ENCODE measurements at regions not wholly inside any gene's neighbourhood (a gene's known extent, or its start where the extent isn't known, plus 50 kb on each side); places are given as distances from the start of the nearest gene placed in this dataset.

- Mint-ChIP-seq H3K4me3 (no peak overlapping the region), H3K9me3 (peaks cover 0 to 26% (median 9%) of the 10 kb centered on the region in 7 donors), H3K27ac (no peak overlapping the region), H3K36me3 (no peaks in the 10 kb centered on the region), H3K27me3 (no peaks in the 10 kb centered on the region), H3K4me1 (no peaks in the 10 kb centered on the region)
- ATAC-seq (ENCODE audit: low read depth in 2 of 2) (no peak), DNase-seq (no peak)
Observed at GRCh38 chr12:115341442-115341841, 657.5 kb upstream of the TBX3 start.

- Mint-ChIP-seq H3K27me3 (peaks cover 0 to 4% (median 0%) of the 10 kb centered on the region in 3 donors), H3K4me1 (no peaks in the 10 kb centered on the region), H3K4me3 (no peak overlapping the region), H3K9me3 (peaks cover 0 to 26% (median 7%) of the 10 kb centered on the region in 7 donors), H3K27ac (no peak overlapping the region), H3K36me3 (no peaks in the 10 kb centered on the region)
- no peak for DNase-seq
- no peak for ATAC-seq (ENCODE audit: low read depth in 2 of 2)
Observed at GRCh38 chr12:115338566-115339294, 654.8 kb upstream of the TBX3 start.

- DNase-seq: no peak
Observed at GRCh38 chr12:115337693-115338543, 653.9 kb upstream of the TBX3 start.

GRCh38 chr12:115336506-115336905 is 652.5 kb upstream of the TBX3 start:
- H3K27me3 Mint-ChIP-seq: peaks cover 0 to 7% (median 0%) of the 10 kb centered on the region in 3 donors
- DNase-seq: no peak
- no peaks in the 10 kb centered on the region for H3K36me3 Mint-ChIP-seq
- ATAC-seq (ENCODE audit: low read depth in 2 of 2): no peak
- H3K4me1 Mint-ChIP-seq: no peaks in the 10 kb centered on the region
- no peak overlapping the region for H3K27ac Mint-ChIP-seq
- H3K4me3 Mint-ChIP-seq: no peak overlapping the region
- H3K9me3 Mint-ChIP-seq: peaks cover 0 to 8% (median 5%) of the 10 kb centered on the region in 7 donors

More at GRCh38 chr12:115337693-115338543, 653.9 kb upstream of the TBX3 start:
- Mint-ChIP-seq H3K27ac (no peak overlapping the region), H3K36me3 (no peaks in the 10 kb centered on the region), H3K27me3 (peaks cover 0 to 7% (median 0%) of the 10 kb centered on the region in 3 donors), H3K9me3 (peaks cover 0 to 21% (median 6%) of the 10 kb centered on the region in 7 donors), H3K4me1 (no peaks in the 10 kb centered on the region), H3K4me3 (no peak overlapping the region)
- ATAC-seq (ENCODE audit: low read depth in 2 of 2): no peak

- no peak for ATAC-seq (ENCODE audit: low read depth in 2 of 2)
- H3K9me3 Mint-ChIP-seq: peaks cover 0 to 4% (median 1%) of the 10 kb centered on the region in 7 donors
- no peak overlapping the region for H3K27ac Mint-ChIP-seq
- no peaks in the 10 kb centered on the region for H3K4me1 Mint-ChIP-seq
- DNase-seq: no peak
- no peaks in the 10 kb centered on the region for H3K36me3 Mint-ChIP-seq
- H3K27me3 Mint-ChIP-seq: peaks cover 0 to 7% (median 0%) of the 10 kb centered on the region in 3 donors
- H3K4me3 Mint-ChIP-seq: no peak overlapping the region
Observed at GRCh38 chr12:115335594-115335993, 651.6 kb upstream of the TBX3 start.

- no peaks in the 10 kb centered on the region for H3K4me1 Mint-ChIP-seq
- H3K27me3 Mint-ChIP-seq: peaks cover 0 to 7% (median 0%) of the 10 kb centered on the region in 3 donors
- peaks cover 0 to 3% (median 1%) of the 10 kb centered on the region in 7 donors for H3K9me3 Mint-ChIP-seq
- H3K4me3 Mint-ChIP-seq: no peak overlapping the region
- H3K27ac Mint-ChIP-seq: no peak overlapping the region
- no peaks in the 10 kb centered on the region for H3K36me3 Mint-ChIP-seq
- ATAC-seq (ENCODE audit: low read depth in 2 of 2): no peak
- no peak for DNase-seq
Observed at GRCh38 chr12:115335048-115335447, 651.1 kb upstream of the TBX3 start.

- H3K9me3 Mint-ChIP-seq: peaks cover 0 to 6% (median 1%) of the 10 kb centered on the region in 7 donors
- DNase-seq: no peak
- H3K27ac Mint-ChIP-seq: no peak overlapping the region
- peaks cover 0 to 7% (median 0%) of the 10 kb centered on the region in 3 donors for H3K27me3 Mint-ChIP-seq
- no peaks in the 10 kb centered on the region for H3K4me1 Mint-ChIP-seq
- no peak overlapping the region for H3K4me3 Mint-ChIP-seq
- ATAC-seq (ENCODE audit: low read depth in 2 of 2): no peak
- no peaks in the 10 kb centered on the region for H3K36me3 Mint-ChIP-seq
Observed at GRCh38 chr12:115332945-115333344, 649.0 kb upstream of the TBX3 start.

- no peak for ATAC-seq (ENCODE audit: low read depth in 2 of 2)
- H3K4me3 Mint-ChIP-seq: no peak overlapping the region
Observed at GRCh38 chr12:115325858-115326257, 641.9 kb upstream of the TBX3 start.

GRCh38 chr12:115324949-115325593 is 641.1 kb upstream of the TBX3 start:
- ATAC-seq (ENCODE audit: low read depth in 2 of 2) (no peak), DNase-seq (no peak)
- H3K36me3 Mint-ChIP-seq: peaks cover 0 to 8% of the 10 kb centered on the region in 2 donors

More at GRCh38 chr12:115325858-115326257, 641.9 kb upstream of the TBX3 start:
- peaks cover 0 to 4% (median 0%) of the 10 kb centered on the region in 3 donors for H3K27me3 Mint-ChIP-seq
- H3K27ac Mint-ChIP-seq: no peak overlapping the region
- peaks cover 0 to 8% of the 10 kb centered on the region in 2 donors for H3K36me3 Mint-ChIP-seq
- H3K4me1 Mint-ChIP-seq: peaks cover 4 to 18% (median 5%) of the 10 kb centered on the region in 3 donors
- H3K9me3 Mint-ChIP-seq: peaks cover 3 to 13% (median 11%) of the 10 kb centered on the region in 7 donors
- no peak for DNase-seq

GRCh38 chr12:115323223-115323905 is 639.4 kb upstream of the TBX3 start:
- peaks cover 4 to 20% (median 5%) of the 10 kb centered on the region in 3 donors for H3K4me1 Mint-ChIP-seq
- H3K27ac Mint-ChIP-seq: no peak overlapping the region
- H3K9me3 Mint-ChIP-seq: peaks cover 3 to 17% (median 11%) of the 10 kb centered on the region in 7 donors
- ATAC-seq (ENCODE audit: low read depth in 2 of 2) (no peak), DNase-seq (no peak)
- H3K27me3 Mint-ChIP-seq: peaks cover 0 to 4% (median 0%) of the 10 kb centered on the region in 3 donors
- H3K36me3 Mint-ChIP-seq: peaks cover 0 to 8% of the 10 kb centered on the region in 2 donors
- peak overlapping the region in 1 of 8 donors; percentile 88 for H3K4me3 Mint-ChIP-seq

More at GRCh38 chr12:115324949-115325593, 641.1 kb upstream of the TBX3 start:
- H3K27me3 Mint-ChIP-seq: peaks cover 0 to 4% (median 0%) of the 10 kb centered on the region in 3 donors
- peaks cover 3 to 16% (median 11%) of the 10 kb centered on the region in 7 donors for H3K9me3 Mint-ChIP-seq
- no peak overlapping the region for H3K4me3 Mint-ChIP-seq
- no peak overlapping the region for H3K27ac Mint-ChIP-seq
- H3K4me1 Mint-ChIP-seq: peaks cover 4 to 20% (median 5%) of the 10 kb centered on the region in 3 donors

- H3K4me3 Mint-ChIP-seq: peak overlapping the region in 2 of 8 donors; percentile 7 to 8
- ATAC-seq (ENCODE audit: low read depth in 2 of 2): no peak
- no peak for DNase-seq
- peaks cover 4 to 20% (median 5%) of the 10 kb centered on the region in 3 donors for H3K4me1 Mint-ChIP-seq
- peaks cover under 1 to 17% (median 8%) of the 10 kb centered on the region in 7 donors for H3K9me3 Mint-ChIP-seq
- H3K27ac Mint-ChIP-seq: peak overlapping the region in 1 of 6 donors; percentile 50
- peaks cover 0 to 4% (median 0%) of the 10 kb centered on the region in 3 donors for H3K27me3 Mint-ChIP-seq
- H3K36me3 Mint-ChIP-seq: peaks cover 0 to 8% of the 10 kb centered on the region in 2 donors
Observed at GRCh38 chr12:115322275-115322674, 638.3 kb upstream of the TBX3 start.

- Mint-ChIP-seq H3K36me3 (peaks cover 0 to 8% of the 10 kb centered on the region in 2 donors), H3K9me3 (peaks cover 0 to 17% (median 8%) of the 10 kb centered on the region in 7 donors), H3K4me1 (peaks cover 4 to 20% (median 5%) of the 10 kb centered on the region in 3 donors), H3K27me3 (peaks cover 0 to 6% (median 4%) of the 10 kb centered on the region in 3 donors), H3K27ac (no peak overlapping the region), H3K4me3 (peak overlapping the region in 1 of 8 donors; percentile 30)
- ATAC-seq (ENCODE audit: low read depth in 2 of 2) (no peak), DNase-seq (no peak)
Observed at GRCh38 chr12:115320967-115321366, 637.0 kb upstream of the TBX3 start.

Data from naive B cell (primary cell).